Ascending aorta (tissue), 2 donors: ENCODE measurements at regions not wholly inside any gene's neighbourhood (a gene's known extent, or its start where the extent isn't known, plus 50 kb on each side); places are given as distances from the start of the nearest gene placed in this dataset.

ENCODE experiments used
- DNase-seq, 2 donors: peaks; one replicate each; pipeline ENCODE4 v3.0.0-alpha.2; 2019; ENCODE audit warnings: low spot score in 2 of 2
- H3K27ac ChIP-seq, 2 donors: fragments of 200-600 bp; sonication (generic); one replicate each; pipeline ENCODE4 v1.5.1; 2016 to 2017; ENCODE audit warnings: mild to moderate bottlenecking in 1 of 2
- H3K27me3 ChIP-seq: fragments of 200-600 bp; sonication (generic); one replicate; pipeline ENCODE4 v1.5.1; 2017
- H3K36me3 ChIP-seq, 2 donors: fragments of 200-600 bp; sonication (generic); one replicate each; pipeline ENCODE4 v1.5.1; 2016
- H3K4me1 ChIP-seq, 2 donors: fragments of 200-600 bp; sonication (generic); one replicate each; pipeline ENCODE4 v1.5.1; 2016 to 2017; ENCODE audit warnings: mild to moderate bottlenecking in 1 of 2
- H3K4me3 ChIP-seq, 2 donors: fragments of 200-600 bp; sonication (generic); one replicate each; pipeline ENCODE4 v1.5.1; 2016 to 2017; ENCODE audit warnings: mild to moderate bottlenecking in 1 of 2
- H3K9me3 ChIP-seq, 2 donors: fragments of 200-600 bp; sonication (generic); one replicate each; pipeline ENCODE4 v1.5.1; 2016
- intact Hi-C: fragments of 100-400 bp; cut with DNase I; formaldehyde crosslinking; loops from one replicate; pipeline ENCODE4 v1.15.1; 2023
- TF ChIP-seq, protein P1 (sequence below), 3 experiments: fragments of 200-600 bp in 2 of 3; fragments of 450-650 bp in 1 of 3; sonication (generic) in 2 of 3; IDR thresholded peaks; one replicate each; pipeline ENCODE4 v1.5.1; 2016 to 2019; ENCODE audit warnings: antibody characterized with exemption in 3 of 3, mild to moderate bottlenecking in 1 of 3, moderate library complexity in 1 of 3

GRCh38 chr5:165940541-165940940 lies 2350.9 kb upstream of the WWC1 start:
- H3K27ac ChIP-seq: no peak overlapping the region
- intact Hi-C loops: no loop called here
- TF ChIP-seq, protein P1, sequence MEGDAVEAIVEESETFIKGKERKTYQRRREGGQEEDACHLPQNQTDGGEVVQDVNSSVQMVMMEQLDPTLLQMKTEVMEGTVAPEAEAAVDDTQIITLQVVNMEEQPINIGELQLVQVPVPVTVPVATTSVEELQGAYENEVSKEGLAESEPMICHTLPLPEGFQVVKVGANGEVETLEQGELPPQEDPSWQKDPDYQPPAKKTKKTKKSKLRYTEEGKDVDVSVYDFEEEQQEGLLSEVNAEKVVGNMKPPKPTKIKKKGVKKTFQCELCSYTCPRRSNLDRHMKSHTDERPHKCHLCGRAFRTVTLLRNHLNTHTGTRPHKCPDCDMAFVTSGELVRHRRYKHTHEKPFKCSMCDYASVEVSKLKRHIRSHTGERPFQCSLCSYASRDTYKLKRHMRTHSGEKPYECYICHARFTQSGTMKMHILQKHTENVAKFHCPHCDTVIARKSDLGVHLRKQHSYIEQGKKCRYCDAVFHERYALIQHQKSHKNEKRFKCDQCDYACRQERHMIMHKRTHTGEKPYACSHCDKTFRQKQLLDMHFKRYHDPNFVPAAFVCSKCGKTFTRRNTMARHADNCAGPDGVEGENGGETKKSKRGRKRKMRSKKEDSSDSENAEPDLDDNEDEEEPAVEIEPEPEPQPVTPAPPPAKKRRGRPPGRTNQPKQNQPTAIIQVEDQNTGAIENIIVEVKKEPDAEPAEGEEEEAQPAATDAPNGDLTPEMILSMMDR (IDR thresholded peaks at IDR 0.05): no peak
- H3K27me3 ChIP-seq: no peaks in the 10 kb centered on the region
- no peak overlapping the region for H3K4me3 ChIP-seq
- no peaks in the 10 kb centered on the region for H3K9me3 ChIP-seq
- H3K36me3 ChIP-seq: no peaks in the 10 kb centered on the region
- DNase-seq: no peak
- H3K4me1 ChIP-seq: no peaks in the 10 kb centered on the region

GRCh38 chr5:165956854-165957253 lies 2334.6 kb upstream of the WWC1 start:
- TF ChIP-seq, protein P1 (IDR thresholded peaks at IDR 0.05): no peak
- Histone ChIP-seq H3K4me1 (no peaks in the 10 kb centered on the region), H3K27me3 (no peaks in the 10 kb centered on the region), H3K36me3 (no peaks in the 10 kb centered on the region), H3K27ac (no peak overlapping the region), H3K4me3 (no peak overlapping the region), H3K9me3 (no peaks in the 10 kb centered on the region)
- no peak for DNase-seq
- intact Hi-C loops: no loop called here

DNA sequence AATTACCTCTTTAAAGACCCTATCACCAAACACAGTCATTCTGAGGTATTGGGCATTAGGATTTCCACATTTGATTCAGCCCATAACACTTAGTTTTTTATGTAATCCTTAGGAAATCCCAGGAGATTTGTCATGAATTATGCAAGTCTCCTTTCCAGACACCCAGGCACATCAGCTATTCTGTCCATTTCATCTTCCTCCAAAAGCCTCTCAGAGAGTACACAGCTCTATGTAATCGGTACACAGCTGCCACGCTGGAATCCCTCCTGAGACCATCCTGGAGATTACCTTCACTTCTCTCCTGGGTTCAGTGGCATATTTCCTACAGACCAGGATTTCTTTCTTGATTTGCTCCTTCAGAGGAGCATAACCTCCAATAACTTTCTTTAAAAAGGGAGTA lies 2309.8 kb upstream of the WWC1 start:
- H3K4me1 ChIP-seq: no peaks in the 10 kb centered on the region
- no peaks in the 10 kb centered on the region for H3K27me3 ChIP-seq
- no peak overlapping the region for H3K4me3 ChIP-seq
- DNase-seq: no peak
- TF ChIP-seq, protein P1 (IDR thresholded peaks at IDR 0.05): no peak
- intact Hi-C loops: no loop called here
- H3K9me3 ChIP-seq: no peaks in the 10 kb centered on the region
- H3K27ac ChIP-seq: no peak overlapping the region
- no peaks in the 10 kb centered on the region for H3K36me3 ChIP-seq

DNA sequence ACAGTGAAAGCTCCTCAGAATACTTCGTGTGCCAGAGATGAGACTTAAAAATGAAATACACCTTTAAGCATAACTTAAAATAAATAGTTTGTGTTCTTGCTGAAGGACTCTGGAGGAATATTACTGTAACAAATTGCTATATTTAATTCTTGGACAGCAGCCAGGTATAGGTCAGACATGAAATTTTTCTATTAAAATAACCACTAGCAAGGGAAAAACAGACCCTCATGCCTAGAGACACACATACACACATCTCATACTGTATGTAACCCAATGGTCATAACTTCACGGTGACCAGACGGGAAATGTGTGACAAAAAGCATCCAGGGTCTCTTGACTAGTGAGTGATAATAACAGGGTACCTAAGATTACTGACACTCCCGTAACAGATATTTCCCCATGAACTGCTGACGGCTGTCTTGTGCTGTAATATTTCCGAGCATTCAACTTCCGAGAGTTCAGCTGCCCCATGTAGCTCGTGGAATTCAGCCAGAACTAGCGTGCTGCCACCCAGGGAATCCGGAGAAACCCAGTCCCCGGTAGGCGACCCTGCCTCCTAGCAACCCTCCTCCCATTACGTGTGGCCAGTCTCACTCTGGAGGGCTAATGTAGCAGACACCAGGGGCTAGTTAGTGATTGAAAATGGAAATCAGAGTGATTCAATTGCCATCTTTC lies 2295.1 kb upstream of the WWC1 start:
- H3K4me1 ChIP-seq: no peaks in the 10 kb centered on the region
- no peak overlapping the region for H3K27ac ChIP-seq
- intact Hi-C loops: no loop called here
- no peak overlapping the region for H3K4me3 ChIP-seq
- no peaks in the 10 kb centered on the region for H3K36me3 ChIP-seq
- no peaks in the 10 kb centered on the region for H3K9me3 ChIP-seq
- TF ChIP-seq, protein P1 (IDR thresholded peaks at IDR 0.05): no peak
- DNase-seq: no peak
- no peaks in the 10 kb centered on the region for H3K27me3 ChIP-seq

- Histone ChIP-seq H3K9me3 (no peaks in the 10 kb centered on the region), H3K4me1 (no peaks in the 10 kb centered on the region), H3K36me3 (no peaks in the 10 kb centered on the region), H3K4me3 (no peak overlapping the region), H3K27ac (no peak overlapping the region), H3K27me3 (no peaks in the 10 kb centered on the region)
- intact Hi-C loops: no loop called here
- no peak for DNase-seq
- TF ChIP-seq, protein P1 (IDR thresholded peaks at IDR 0.05): no peak
Observed at GRCh38 chr5:165999693-166000320, 2291.6 kb upstream of the WWC1 start.
